ENCODE measurements at regions not wholly inside any gene's neighbourhood (a gene's known extent, or its start where the extent isn't known, plus 50 kb on each side); places are given as distances from the start of the nearest gene placed in this dataset.
"Not testable (repeated sequence)": the region's sequence is repeated elsewhere in the genome, so short reads cannot be mapped to it uniquely, and the experiment has no call there.

GRCh38 chr18:59799383-59800015 is 100.3 kb upstream of the PMAIP1 start:
- DNase-seq, result no peak

DNA sequence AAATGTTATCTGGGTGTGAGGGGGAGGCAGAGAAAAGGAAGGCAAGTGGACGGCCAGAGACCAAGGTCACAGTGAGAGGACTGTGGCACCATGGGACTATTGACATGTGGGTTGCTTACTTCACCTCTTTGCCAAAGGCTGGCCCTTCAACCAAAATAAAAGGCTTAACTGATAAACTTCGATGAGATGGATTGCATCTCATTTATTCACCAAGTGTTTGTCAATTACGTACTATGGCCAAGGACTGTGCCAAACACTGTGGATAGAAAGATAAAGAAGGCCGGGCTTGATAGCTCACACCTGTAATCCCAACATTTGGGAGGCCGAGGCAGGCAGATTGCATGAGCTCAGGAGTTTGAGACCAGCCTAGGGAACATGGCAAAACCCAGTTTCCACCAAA is 98.7 kb upstream of the CCBE1 start:
- DNase-seq, result no peak

DNA sequence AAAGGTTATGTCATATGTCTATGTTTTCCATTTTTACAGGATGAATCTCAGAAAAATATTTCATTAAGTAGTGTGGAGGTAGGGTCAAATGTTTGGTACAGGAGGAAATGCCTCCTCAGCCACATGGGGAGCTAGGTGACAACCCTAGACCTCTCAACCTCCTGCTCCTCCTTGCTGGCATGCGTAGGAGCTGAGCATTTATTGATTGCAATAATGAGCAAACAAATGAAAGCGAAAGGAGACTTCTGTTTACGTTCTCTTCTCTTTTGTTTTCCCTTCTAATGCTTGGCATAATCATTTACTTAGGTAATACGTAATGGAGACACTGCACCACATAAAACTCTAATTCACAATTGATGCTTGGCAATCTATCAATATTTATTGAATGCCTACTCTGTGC is 95.1 kb upstream of the CCBE1 start:
- no peak for DNase-seq

GRCh38 chr18:59790346-59790936 is 93.2 kb upstream of the CCBE1 start:
- not testable (repeated sequence) for DNase-seq

- no peak for DNase-seq
These were observed 91.5 kb upstream of the CCBE1 start for GRCh38 chr18:59788791-59789106.

GRCh38 chr18:59787998-59788790 is 91.0 kb upstream of the CCBE1 start:
- DNase-seq, result no peak

GRCh38 chr18:59784694-59785093 is 87.5 kb upstream of the CCBE1 start:
- DNase-seq, result no peak

GRCh38 chr18:59783138-59783537 is 85.9 kb upstream of the CCBE1 start:
- DNase-seq, result peak in 1 of 2 experiments; percentile 23

- no peak for DNase-seq
These were observed 82.8 kb upstream of the CCBE1 start for GRCh38 chr18:59779979-59780378.

- DNase-seq, result no peak
These were observed 81.2 kb upstream of the CCBE1 start for GRCh38 chr18:59778434-59778833.

- DNase-seq, result no peak
These were observed 80.4 kb upstream of the CCBE1 start for GRCh38 chr18:59777636-59778035.

DNA sequence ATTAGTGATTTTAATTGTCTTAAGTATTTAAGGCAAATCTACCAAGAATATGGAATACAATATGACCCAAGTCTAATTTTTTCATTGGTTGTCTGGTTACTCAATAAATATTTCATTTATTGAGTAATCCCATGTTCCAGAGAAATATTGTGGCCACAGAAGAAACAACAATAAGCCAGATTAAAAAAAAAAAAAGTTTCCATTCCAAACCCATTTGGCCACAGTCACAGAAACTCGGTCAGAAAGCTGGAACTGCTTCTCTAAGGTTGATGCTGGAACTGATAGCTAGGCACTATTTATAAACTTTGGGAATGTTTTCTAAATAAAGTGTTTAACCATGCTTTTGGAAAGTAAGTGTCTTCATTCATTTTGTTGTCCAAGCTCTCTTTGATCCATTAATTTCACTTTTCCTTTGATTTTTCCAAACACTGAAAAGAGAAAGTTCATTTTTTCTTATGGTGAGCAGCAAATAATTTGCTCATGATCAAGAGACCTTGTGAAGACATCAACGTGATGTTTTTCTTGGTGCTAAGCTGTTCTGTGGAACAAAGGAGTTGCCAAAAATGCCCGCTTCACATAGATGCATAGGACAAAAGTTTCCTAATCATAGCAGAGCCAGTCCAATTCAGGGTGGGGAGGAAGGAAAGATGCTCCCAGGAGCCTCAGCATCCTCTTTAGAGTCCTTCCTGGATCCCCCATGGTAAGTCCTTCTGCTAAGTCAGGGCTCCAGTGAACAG is 72.1 kb upstream of the CCBE1 start:
- DNase-seq, result no peak

- DNase-seq, result no peak
These were observed 71.2 kb upstream of the CCBE1 start for GRCh38 chr18:59768409-59768808.

DNA sequence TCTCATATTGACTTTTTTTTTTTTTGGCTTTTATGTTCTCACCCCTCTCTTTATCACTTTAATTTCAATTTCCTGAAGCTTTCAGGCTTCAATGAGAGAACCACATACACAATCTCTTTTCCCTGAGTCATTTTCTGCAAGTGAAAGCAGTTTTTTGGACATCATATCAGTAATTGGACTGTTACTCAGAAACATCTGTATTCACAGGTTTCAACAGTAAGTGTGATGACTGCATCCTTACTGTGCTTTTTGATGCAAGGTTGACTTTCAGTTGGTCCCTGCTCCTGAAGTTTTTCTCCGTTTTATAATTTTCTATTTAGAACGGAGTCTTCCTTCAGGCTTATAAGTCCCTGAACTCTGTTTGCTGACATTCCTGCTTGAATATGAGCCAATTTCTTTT is 70.5 kb upstream of the CCBE1 start:
- DNase-seq, result no peak

GRCh38 chr18:59765343-59765742 is 68.1 kb upstream of the CCBE1 start:
- no peak for DNase-seq

- DNase-seq, result no peak
These were observed 67.1 kb upstream of the CCBE1 start for GRCh38 chr18:59764281-59764680.

DNA sequence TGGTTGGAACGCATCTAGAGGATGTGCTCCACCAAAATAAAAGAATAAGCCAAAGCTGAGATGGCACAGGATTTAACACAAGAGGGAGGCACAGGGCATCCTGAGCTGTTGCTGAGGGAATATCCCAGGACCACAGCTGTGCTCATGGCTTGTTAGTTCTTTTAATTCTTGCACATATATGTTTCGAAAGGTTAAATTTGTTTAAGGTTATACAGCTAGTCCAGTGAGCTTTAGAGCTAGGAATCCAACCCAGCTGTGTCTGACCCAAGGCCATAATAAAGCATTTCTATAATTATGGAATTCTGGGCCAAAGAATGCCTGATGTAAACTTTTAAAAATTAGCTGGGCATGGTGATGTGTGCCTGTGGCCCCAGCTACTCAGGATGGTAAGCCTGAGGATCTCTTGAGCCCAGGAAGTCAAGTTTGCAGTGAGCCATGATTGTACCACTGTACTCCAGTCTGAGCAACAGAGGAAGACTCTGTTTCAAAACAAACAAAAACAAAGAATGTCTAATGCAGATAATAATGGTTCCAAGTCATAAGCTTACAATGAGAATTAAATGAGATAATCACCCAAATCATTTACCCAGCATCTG is 66.4 kb upstream of the CCBE1 start:
- DNase-seq, result no peak

DNA sequence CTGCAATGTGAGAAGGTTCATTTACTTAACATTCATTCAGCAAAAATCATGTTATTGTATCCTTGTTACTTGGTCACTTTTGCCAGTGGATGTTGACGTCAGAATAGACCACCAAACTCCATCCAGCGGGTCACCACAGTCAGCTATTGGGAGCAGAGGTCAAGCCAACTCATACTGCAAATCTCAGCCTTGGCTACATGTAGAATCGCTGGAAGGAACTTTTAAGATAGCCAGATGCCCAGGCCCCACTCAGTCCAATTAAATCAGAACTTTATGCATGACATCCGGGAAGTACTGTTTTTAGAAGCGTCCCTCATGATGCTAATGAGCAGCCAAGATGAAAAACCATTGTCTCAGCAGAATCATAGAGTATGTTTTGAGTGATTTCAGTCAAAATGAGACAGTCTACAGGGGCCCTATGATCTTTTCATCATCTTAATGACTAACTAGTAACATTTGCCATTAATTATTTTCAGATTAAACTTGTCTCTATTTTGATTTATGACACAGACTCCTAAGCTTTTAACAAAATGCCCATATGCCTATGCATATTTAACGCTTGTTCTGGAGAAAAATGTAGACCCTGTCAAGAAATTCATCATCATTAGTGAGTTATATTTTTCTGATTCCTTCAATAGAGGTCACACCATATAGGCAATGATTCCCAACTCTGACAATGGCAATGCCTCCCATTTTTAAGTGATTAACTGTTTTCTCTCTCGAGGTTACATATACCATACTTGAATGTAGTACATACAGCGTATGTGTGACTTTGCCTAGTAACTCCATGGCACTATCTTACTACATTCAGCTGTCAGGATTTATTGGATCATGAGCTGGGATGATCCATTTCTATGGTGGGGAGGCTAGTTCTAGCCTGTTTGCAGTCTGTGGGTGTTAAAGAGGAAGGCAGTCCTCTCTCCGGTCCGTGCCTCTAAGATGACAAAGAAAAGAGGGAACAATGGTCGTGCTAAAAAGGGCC is 63.7 kb upstream of the CCBE1 start:
- DNase-seq, result no peak

- DNase-seq, result no peak
These were observed 63.0 kb upstream of the CCBE1 start for GRCh38 chr18:59760212-59760611.

- no peak for DNase-seq
These were observed 61.6 kb upstream of the CCBE1 start for GRCh38 chr18:59758837-59759236.

DNA sequence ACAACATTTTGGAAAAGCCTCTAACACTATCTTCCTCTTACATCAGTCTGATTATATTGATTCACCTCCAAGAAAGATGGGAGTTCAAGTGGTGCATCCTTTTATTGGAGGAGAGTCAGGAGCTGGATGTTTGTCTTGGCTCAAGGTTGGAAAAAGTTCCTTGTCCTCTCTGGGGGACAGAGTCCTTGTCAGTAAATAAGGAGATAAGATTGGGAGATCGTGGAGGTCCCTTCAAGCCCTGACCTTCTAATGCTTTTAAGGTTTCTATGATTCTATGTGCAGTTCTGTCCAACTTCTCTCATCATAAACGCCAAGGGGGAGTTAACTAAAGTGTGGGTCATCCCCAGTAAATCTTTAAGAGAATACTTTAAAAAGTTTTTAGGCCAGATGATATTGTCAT is 60.9 kb upstream of the CCBE1 start:
- DNase-seq, result no peak

DNA sequence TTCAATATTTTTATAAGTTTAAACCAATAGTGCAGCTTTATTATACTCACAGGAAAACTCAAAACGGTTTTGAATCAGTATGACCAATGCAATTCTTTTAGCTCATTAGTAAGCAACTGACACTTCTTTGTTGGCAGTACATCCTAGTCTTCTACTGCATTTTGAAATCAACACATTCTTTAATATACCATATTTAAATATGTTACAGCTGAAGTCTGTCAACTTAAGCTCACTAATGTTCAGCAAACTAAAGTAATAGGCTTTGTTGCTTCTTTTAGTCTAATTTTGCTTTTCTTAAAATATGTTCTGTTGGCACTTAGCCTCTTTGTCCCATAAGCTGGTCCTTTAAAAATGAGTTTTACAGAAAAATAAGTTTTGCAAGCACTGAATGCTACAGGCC is 55.4 kb upstream of the CCBE1 start:
- no peak for DNase-seq

Data from NCI-H446 (cell line).